ENCODE measurements at regions not wholly inside any gene's neighbourhood (a gene's known extent, or its start where the extent isn't known, plus 50 kb on each side); places are given as distances from the start of the nearest gene placed in this dataset.

DNA sequence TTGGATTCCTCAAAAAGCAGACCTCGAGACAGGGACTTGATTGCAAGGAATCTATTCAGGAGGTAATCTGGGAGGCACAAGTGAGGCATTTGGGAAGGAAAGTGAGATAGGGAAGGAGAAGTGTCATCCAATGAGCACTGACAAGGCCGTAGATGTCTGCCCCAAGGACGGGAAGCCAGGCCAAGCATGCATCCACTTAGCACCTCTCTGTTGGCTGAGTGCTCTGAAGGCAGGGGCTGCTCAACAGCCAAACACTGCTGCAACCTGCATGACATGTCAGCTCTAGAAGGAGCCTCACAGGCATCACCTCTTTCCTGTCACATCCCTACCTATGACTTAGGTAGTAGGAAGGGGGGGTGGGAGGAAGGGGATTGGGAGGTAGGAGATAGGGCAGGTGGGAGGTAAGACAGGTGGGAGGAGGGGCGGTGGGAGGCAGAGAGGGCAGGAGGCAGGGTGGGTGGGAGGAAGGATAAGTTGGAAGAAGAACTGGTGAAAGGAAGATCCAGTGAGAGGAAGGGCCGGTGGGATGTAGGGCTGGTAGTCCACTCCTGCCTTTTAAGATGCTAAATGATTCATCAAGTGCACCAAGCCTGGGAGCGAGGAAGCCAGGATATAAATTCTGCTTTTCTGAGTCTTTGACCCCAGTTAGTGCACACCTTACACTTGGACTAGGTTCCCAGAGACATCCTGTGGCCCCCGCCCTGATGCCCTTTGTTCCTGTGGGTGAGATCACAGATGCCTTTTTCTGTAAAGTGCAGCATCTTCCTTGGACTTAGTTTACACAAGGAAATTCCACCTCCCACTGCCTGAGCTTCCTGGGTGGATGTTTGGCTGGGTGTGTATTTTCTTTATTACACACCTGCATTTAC lies 83.8 kb upstream of the NXT1 start:
- no peak for TF ChIP-seq GLI2 (tag by site-specific recombination; IDR thresholded peaks at IDR 0.05; ENCODE audit: borderline replicate concordance, low read depth)
- no peak for TF ChIP-seq ZNF416 (tag by site-specific recombination; IDR thresholded peaks at IDR 0.05)
- TF ChIP-seq ZNF600 (tag by site-specific recombination; IDR thresholded peaks at IDR 0.05) = no peak
- peak; percentile 66 for TF ChIP-seq EGR2 (tag by site-specific recombination; IDR thresholded peaks at IDR 0.05; ENCODE audit: low read depth)
- TF ChIP-seq ZFHX2 (tag by site-specific recombination; conservative IDR thresholded peaks at IDR 0.05) = 0 out of 2 replicates have a peak, but pooled peaks have one; percentile 13
- Histone ChIP-seq H3K27ac (ENCODE audit: extremely low read depth, low read depth, low read length) (no peak overlapping the region), H3K4me1 (ENCODE audit: control insufficient read depth, insufficient read depth, low read length) (no peaks in the 10 kb centered on the region), H3K36me3 (ENCODE audit: control insufficient read depth in 2 of 2, insufficient read depth in 1 of 2, low read length in 2 of 2) (no peaks in the 10 kb centered on the region), H3K9me3 (ENCODE audit: control insufficient read depth, insufficient read depth, low read depth, low read length) (no peaks in the 10 kb centered on the region), H3K4me3 (ENCODE audit: low read depth, low read length) (no peak overlapping the region)
- POLR2A ChIA-PET = no interaction called here
- CTCF ChIA-PET = interaction anchor here (0.6 kb wide), 1 partner anchor 175 kb away, joined by 3 read pairs; no protein-coding TSS in a partner anchor

DNA sequence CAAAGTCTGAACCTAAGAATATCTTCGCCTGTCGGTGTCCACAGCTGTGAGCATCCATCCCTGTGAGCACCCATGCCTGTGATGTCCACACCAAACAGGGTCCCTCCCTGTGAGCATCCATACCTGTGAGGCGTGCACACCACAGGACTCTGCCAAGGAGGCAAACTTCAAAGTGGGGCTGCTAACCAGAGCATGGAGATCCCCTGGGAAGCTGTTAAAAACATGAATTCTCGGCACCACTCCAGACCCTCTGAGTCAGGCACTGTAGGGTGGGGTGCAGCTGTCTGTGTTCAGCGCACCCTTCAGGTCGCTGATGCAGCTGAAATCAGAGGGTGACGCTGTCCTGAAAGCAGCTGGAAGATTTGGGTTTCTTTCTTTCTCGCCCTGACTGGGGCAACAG lies 85.4 kb upstream of the NXT1 start:
- no peak overlapping the region for H3K4me3 ChIP-seq (ENCODE audit: low read depth, low read length)
- ChIA-PET CTCF (no interaction called here), POLR2A (no interaction called here)
- no peaks in the 10 kb centered on the region for H3K36me3 ChIP-seq (ENCODE audit: control insufficient read depth in 2 of 2, insufficient read depth in 1 of 2, low read length in 2 of 2)
- TF ChIP-seq ZNF404 (tag by site-specific recombination; IDR thresholded peaks at IDR 0.05) (no peak), PRDM1 (tag by site-specific recombination; IDR thresholded peaks at IDR 0.05) (no peak)
- TF ChIP-seq, protein P1, sequence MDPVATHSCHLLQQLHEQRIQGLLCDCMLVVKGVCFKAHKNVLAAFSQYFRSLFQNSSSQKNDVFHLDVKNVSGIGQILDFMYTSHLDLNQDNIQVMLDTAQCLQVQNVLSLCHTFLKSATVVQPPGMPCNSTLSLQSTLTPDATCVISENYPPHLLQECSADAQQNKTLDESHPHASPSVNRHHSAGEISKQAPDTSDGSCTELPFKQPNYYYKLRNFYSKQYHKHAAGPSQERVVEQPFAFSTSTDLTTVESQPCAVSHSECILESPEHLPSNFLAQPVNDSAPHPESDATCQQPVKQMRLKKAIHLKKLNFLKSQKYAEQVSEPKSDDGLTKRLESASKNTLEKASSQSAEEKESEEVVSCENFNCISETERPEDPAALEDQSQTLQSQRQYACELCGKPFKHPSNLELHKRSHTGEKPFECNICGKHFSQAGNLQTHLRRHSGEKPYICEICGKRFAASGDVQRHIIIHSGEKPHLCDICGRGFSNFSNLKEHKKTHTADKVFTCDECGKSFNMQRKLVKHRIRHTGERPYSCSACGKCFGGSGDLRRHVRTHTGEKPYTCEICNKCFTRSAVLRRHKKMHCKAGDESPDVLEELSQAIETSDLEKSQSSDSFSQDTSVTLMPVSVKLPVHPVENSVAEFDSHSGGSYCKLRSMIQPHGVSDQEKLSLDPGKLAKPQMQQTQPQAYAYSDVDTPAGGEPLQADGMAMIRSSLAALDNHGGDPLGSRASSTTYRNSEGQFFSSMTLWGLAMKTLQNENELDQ (tag by site-specific recombination; IDR thresholded peaks at IDR 0.05; ENCODE audit: low read depth) = no peak
- TF ChIP-seq, protein P2, sequence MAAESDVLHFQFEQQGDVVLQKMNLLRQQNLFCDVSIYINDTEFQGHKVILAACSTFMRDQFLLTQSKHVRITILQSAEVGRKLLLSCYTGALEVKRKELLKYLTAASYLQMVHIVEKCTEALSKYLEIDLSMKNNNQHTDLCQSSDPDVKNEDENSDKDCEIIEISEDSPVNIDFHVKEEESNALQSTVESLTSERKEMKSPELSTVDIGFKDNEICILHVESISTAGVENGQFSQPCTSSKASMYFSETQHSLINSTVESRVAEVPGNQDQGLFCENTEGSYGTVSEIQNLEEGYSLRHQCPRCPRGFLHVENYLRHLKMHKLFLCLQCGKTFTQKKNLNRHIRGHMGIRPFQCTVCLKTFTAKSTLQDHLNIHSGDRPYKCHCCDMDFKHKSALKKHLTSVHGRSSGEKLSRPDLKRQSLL (tag by site-specific recombination; IDR thresholded peaks at IDR 0.05) = no peak
- no peak overlapping the region for H3K27ac ChIP-seq (ENCODE audit: extremely low read depth, low read depth, low read length)
- H3K4me1 ChIP-seq (ENCODE audit: control insufficient read depth, insufficient read depth, low read length) = no peaks in the 10 kb centered on the region
- no peaks in the 10 kb centered on the region for H3K9me3 ChIP-seq (ENCODE audit: control insufficient read depth, insufficient read depth, low read depth, low read length)

DNA sequence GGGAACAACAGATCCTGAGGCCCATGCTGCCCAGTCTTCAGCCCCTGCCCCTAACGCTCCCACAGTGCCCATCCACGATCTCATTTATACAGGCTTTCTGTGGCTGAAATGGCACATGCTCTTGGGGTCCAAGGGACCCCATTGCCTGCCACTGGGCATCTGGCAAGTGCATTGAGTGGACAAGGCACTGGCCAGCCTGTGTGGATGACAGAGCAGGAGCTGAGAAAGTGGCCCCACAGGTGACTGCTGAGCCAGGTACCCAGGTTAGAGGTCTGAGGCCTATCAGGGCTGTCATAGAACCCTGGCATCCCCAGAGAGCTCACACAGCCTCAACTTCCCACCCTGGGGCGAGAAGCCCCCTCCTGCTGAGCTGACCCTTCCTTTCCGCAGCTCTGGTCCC lies 86.0 kb upstream of the NXT1 start:
- no peak overlapping the region for H3K4me3 ChIP-seq (ENCODE audit: low read depth, low read length)
- H3K36me3 ChIP-seq (ENCODE audit: control insufficient read depth in 2 of 2, insufficient read depth in 1 of 2, low read length in 2 of 2) = no peaks in the 10 kb centered on the region
- no peak overlapping the region for H3K27ac ChIP-seq (ENCODE audit: extremely low read depth, low read depth, low read length)
- H3K4me1 ChIP-seq (ENCODE audit: control insufficient read depth, insufficient read depth, low read length) = no peaks in the 10 kb centered on the region
- TF ChIP-seq ZSCAN30 (tag by site-specific recombination; IDR thresholded peaks at IDR 0.05) (no peak), ZNF391 (tag by site-specific recombination; IDR thresholded peaks at IDR 0.05; ENCODE audit: borderline replicate concordance, low read depth) (no peak), ZNF155 (tag by site-specific recombination; IDR thresholded peaks at IDR 0.05) (no peak), SP2 (tag by site-specific recombination; IDR thresholded peaks at IDR 0.05) (no peak)
- TF ChIP-seq, protein P2 (tag by site-specific recombination; IDR thresholded peaks at IDR 0.05) = no peak
- ChIA-PET POLR2A (no interaction called here), CTCF (no interaction called here)
- H3K9me3 ChIP-seq (ENCODE audit: control insufficient read depth, insufficient read depth, low read depth, low read length) = no peaks in the 10 kb centered on the region
